WTC11 (cell line): ENCODE measurements at regions not wholly inside any gene's neighbourhood (a gene's known extent, or its start where the extent isn't known, plus 50 kb on each side); places are given as distances from the start of the nearest gene placed in this dataset.

ENCODE experiments used
- ATAC-seq: fragments of 200-7000 bp; cut with Tn5 transposase; 2 replicates; pipeline ENCODE4 v1.10.0; 2021; ENCODE audit warnings: mild to moderate bottlenecking, moderate library complexity
- CTCF ChIA-PET: fragments of 300-600 bp; sonication (Branson Sonifier 250); formaldehyde crosslinking; loops from one replicate; lab custom pipeline; 2021; ENCODE audit warnings: antibody characterized with exemption; lab: Charles Lee
- POLR2A ChIA-PET: fragments of 350-600 bp; sonication (Branson Sonifier 250); formaldehyde crosslinking; loops from one replicate; lab custom pipeline; 2021; ENCODE audit warnings: antibody characterized with exemption; lab: Charles Lee
- DNase-seq: peaks from one replicate; pipeline ENCODE4 v3.0.0; 2021; ENCODE audit warnings: low spot score
- H3K27ac Mint-ChIP-seq: 2 replicates; pipeline ENCODE4 v1.8.0; 2021; ENCODE audit warnings: mixed read lengths
- H3K27me3 Mint-ChIP-seq: 2 replicates; pipeline ENCODE4 v1.8.0; 2021; ENCODE audit warnings: low read depth, mild to moderate bottlenecking, moderate library complexity, mixed read lengths
- H3K36me3 Mint-ChIP-seq: 2 replicates; pipeline ENCODE4 v1.8.0; 2021; ENCODE audit warnings: mixed read lengths
- H3K4me1 Mint-ChIP-seq: 2 replicates; pipeline ENCODE4 v1.8.0; 2022; ENCODE audit warnings: mixed read lengths
- H3K4me3 Mint-ChIP-seq: 2 replicates; pipeline ENCODE4 v1.8.0; 2021; ENCODE audit warnings: mild to moderate bottlenecking, moderate library complexity, mixed read lengths
- H3K9me3 Mint-ChIP-seq: 2 replicates; pipeline ENCODE4 v1.8.0; 2021; ENCODE audit warnings: mixed read lengths
- ARID4B ChIP-seq: sonication (generic); formaldehyde crosslinking; IDR thresholded peaks from 2 replicates; pipeline ENCODE4 v1.8.0; 2023; ENCODE audit warnings: missing genetic modification reagents, mild to moderate bottlenecking, borderline replicate concordance
- ATF2 ChIP-seq: sonication (generic); formaldehyde crosslinking; IDR thresholded peaks from 2 replicates; pipeline ENCODE4 v1.8.1; 2022; ENCODE audit warnings: low read depth, missing genetic modification reagents, borderline replicate concordance
- ATF3 ChIP-seq: sonication (generic); formaldehyde crosslinking; conservative IDR thresholded peaks from 2 replicates; pipeline ENCODE4 v1.8.1; 2022; ENCODE audit warnings: mild to moderate bottlenecking, missing genetic modification reagents
- EMX1 ChIP-seq: fragments of 250-450 bp; sonication (Bioruptor Pico); IDR thresholded peaks from 2 replicates; pipeline ENCODE4 v1.8.0; 2021; ENCODE audit warnings: mild to moderate bottlenecking
- ESRRA ChIP-seq: sonication (generic); formaldehyde crosslinking; IDR thresholded peaks from 2 replicates; pipeline ENCODE4 v1.8.1; 2022; ENCODE audit warnings: mild to moderate bottlenecking, missing genetic modification reagents, borderline replicate concordance
- ETV6 ChIP-seq: sonication (generic); formaldehyde crosslinking; IDR thresholded peaks from 2 replicates; pipeline ENCODE4 v1.8.1; 2022; ENCODE audit warnings: mild to moderate bottlenecking, missing genetic modification reagents
- FOXP1 ChIP-seq: sonication (generic); formaldehyde crosslinking; IDR thresholded peaks from 2 replicates; pipeline ENCODE4 v1.8.0; 2022; ENCODE audit warnings: missing genetic modification reagents, mild to moderate bottlenecking, moderate library complexity, borderline replicate concordance
- FOXP4 ChIP-seq: sonication (generic); formaldehyde crosslinking; IDR thresholded peaks from 2 replicates; pipeline ENCODE4 v1.8.0; 2022; ENCODE audit warnings: mild to moderate bottlenecking, missing genetic modification reagents
- JUN ChIP-seq: sonication (generic); formaldehyde crosslinking; IDR thresholded peaks from 2 replicates; pipeline ENCODE4 v1.8.0; 2023; ENCODE audit warnings: mild to moderate bottlenecking, missing genetic modification reagents
- MYBL2 ChIP-seq: sonication (generic); formaldehyde crosslinking; IDR thresholded peaks from 2 replicates; pipeline ENCODE4 v1.8.1; 2023; ENCODE audit warnings: mild to moderate bottlenecking, moderate library complexity, missing genetic modification reagents
- NR2C2 ChIP-seq: sonication (generic); formaldehyde crosslinking; IDR thresholded peaks from 2 replicates; pipeline ENCODE4 v1.8.0; 2022; ENCODE audit warnings: mild to moderate bottlenecking, missing genetic modification reagents
- RELA ChIP-seq: sonication (generic); formaldehyde crosslinking; IDR thresholded peaks from 2 replicates; pipeline ENCODE4 v1.8.1; 2022; ENCODE audit warnings: missing genetic modification reagents, mild to moderate bottlenecking, borderline replicate concordance
- TEAD4 ChIP-seq: sonication (generic); formaldehyde crosslinking; IDR thresholded peaks from 2 replicates; pipeline ENCODE4 v1.8.0; 2022; ENCODE audit warnings: mild to moderate bottlenecking, missing genetic modification reagents
- USF1 ChIP-seq: sonication (generic); formaldehyde crosslinking; IDR thresholded peaks from 2 replicates; pipeline ENCODE4 v1.8.0; 2022; ENCODE audit warnings: mild to moderate bottlenecking, missing genetic modification reagents
- TF ChIP-seq, protein P1 (sequence below): sonication (generic); formaldehyde crosslinking; IDR thresholded peaks from 2 replicates; pipeline ENCODE4 v1.8.1; 2023; ENCODE audit warnings: mild to moderate bottlenecking, missing genetic modification reagents, borderline replicate concordance
- TF ChIP-seq, protein P2 (sequence below): sonication (generic); formaldehyde crosslinking; IDR thresholded peaks from 2 replicates; pipeline ENCODE4 v1.8.1; 2023; ENCODE audit warnings: mild to moderate bottlenecking, missing genetic modification reagents, moderate library complexity

GRCh38 chr4:176968094-176968493, 175.4 kb upstream of the VEGFC start (continued):
- TF ChIP-seq, protein P1, sequence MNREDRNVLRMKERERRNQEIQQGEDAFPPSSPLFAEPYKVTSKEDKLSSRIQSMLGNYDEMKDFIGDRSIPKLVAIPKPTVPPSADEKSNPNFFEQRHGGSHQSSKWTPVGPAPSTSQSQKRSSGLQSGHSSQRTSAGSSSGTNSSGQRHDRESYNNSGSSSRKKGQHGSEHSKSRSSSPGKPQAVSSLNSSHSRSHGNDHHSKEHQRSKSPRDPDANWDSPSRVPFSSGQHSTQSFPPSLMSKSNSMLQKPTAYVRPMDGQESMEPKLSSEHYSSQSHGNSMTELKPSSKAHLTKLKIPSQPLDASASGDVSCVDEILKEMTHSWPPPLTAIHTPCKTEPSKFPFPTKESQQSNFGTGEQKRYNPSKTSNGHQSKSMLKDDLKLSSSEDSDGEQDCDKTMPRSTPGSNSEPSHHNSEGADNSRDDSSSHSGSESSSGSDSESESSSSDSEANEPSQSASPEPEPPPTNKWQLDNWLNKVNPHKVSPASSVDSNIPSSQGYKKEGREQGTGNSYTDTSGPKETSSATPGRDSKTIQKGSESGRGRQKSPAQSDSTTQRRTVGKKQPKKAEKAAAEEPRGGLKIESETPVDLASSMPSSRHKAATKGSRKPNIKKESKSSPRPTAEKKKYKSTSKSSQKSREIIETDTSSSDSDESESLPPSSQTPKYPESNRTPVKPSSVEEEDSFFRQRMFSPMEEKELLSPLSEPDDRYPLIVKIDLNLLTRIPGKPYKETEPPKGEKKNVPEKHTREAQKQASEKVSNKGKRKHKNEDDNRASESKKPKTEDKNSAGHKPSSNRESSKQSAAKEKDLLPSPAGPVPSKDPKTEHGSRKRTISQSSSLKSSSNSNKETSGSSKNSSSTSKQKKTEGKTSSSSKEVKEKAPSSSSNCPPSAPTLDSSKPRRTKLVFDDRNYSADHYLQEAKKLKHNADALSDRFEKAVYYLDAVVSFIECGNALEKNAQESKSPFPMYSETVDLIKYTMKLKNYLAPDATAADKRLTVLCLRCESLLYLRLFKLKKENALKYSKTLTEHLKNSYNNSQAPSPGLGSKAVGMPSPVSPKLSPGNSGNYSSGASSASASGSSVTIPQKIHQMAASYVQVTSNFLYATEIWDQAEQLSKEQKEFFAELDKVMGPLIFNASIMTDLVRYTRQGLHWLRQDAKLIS (CRISPR knock-in tag), result no peak
- TF ChIP-seq, protein P2, sequence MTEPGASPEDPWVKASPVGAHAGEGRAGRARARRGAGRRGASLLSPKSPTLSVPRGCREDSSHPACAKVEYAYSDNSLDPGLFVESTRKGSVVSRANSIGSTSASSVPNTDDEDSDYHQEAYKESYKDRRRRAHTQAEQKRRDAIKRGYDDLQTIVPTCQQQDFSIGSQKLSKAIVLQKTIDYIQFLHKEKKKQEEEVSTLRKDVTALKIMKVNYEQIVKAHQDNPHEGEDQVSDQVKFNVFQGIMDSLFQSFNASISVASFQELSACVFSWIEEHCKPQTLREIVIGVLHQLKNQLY (CRISPR knock-in tag), result no peak
- TF ChIP-seq MYBL2 (CRISPR knock-in tag) (no peak), JUN (no peak), ATF2 (CRISPR knock-in tag) (no peak), FOXP4 (CRISPR knock-in tag) (no peak), ETV6 (no peak), NR2C2 (CRISPR knock-in tag) (no peak), EMX1 (CRISPR knock-in tag) (no peak), ARID4B (CRISPR knock-in tag) (no peak), TEAD4 (no peak), ATF3 (no peak), ESRRA (CRISPR knock-in tag) (no peak)
- TF ChIP-seq, all 79 proteins: peak for 0

DNA sequence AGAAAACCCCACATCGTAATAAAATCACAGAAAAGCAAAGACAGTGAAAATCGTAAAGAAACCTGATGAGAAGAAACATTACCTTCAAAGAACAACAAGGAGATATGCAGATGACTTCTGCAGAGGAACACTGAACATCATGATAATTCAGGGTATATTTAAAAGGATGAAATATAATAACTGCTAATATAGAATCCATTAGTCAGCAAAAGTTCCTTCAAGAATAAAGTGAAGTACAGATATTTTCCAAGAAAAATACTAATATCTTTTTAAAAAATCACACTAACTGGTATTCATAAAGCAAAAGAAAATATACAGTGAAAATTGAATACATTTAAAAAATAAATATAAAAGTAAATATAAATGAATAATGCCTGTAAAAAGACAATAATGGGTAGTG, 176.3 kb upstream of the VEGFC start:
- Mint-ChIP-seq H3K27ac (no peak overlapping the region), H3K9me3 (no peaks in the 10 kb centered on the region), H3K4me3 (no peak overlapping the region), H3K4me1 (0 out of 2 replicates have a peak, but pooled peaks cover 4% of the 10 kb centered on the region), H3K27me3 (no peaks in the 10 kb centered on the region), H3K36me3 (no peaks in the 10 kb centered on the region)
- ATAC-seq (no peak), DNase-seq (no peak)
- ChIA-PET POLR2A (no interaction called here), CTCF (no interaction called here)
- TF ChIP-seq ATF2 (CRISPR knock-in tag) (no peak), RELA (CRISPR knock-in tag) (no peak), MYBL2 (CRISPR knock-in tag) (no peak), TEAD4 (no peak), USF1 (CRISPR knock-in tag) (no peak), FOXP1 (no peak)
